ENCODE measurements at regions not wholly inside any gene's neighbourhood (a gene's known extent, or its start where the extent isn't known, plus 50 kb on each side); places are given as distances from the start of the nearest gene placed in this dataset.
A peak's percentile ranks its signal among the peaks of the same experiment; 100 is the strongest.

GRCh38 chr15:87710406-87710805 lies 546.1 kb downstream of the NTRK3 start:
- TF ChIP-seq, protein P1, sequence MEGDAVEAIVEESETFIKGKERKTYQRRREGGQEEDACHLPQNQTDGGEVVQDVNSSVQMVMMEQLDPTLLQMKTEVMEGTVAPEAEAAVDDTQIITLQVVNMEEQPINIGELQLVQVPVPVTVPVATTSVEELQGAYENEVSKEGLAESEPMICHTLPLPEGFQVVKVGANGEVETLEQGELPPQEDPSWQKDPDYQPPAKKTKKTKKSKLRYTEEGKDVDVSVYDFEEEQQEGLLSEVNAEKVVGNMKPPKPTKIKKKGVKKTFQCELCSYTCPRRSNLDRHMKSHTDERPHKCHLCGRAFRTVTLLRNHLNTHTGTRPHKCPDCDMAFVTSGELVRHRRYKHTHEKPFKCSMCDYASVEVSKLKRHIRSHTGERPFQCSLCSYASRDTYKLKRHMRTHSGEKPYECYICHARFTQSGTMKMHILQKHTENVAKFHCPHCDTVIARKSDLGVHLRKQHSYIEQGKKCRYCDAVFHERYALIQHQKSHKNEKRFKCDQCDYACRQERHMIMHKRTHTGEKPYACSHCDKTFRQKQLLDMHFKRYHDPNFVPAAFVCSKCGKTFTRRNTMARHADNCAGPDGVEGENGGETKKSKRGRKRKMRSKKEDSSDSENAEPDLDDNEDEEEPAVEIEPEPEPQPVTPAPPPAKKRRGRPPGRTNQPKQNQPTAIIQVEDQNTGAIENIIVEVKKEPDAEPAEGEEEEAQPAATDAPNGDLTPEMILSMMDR (IDR thresholded peaks at IDR 0.05; ENCODE audit: insufficient read depth, low read length, severe bottlenecking) = no peak
- Histone ChIP-seq H3K4me3 (ENCODE audit: low read depth, low read length) (no peak overlapping the region), H3K36me3 (ENCODE audit: control insufficient read depth, insufficient read depth, low read length) (no peaks in the 10 kb centered on the region), H3K27me3 (ENCODE audit: control insufficient read depth, insufficient read depth, low read length) (no peaks in the 10 kb centered on the region)
- no peak for DNase-seq (ENCODE audit: low read depth)
- no peak for FAIRE-seq

- FAIRE-seq (peak; percentile 13), DNase-seq (ENCODE audit: low read depth) (no peak)
- no peaks in the 10 kb centered on the region for H3K36me3 ChIP-seq (ENCODE audit: control insufficient read depth, insufficient read depth, low read length)
- no peaks in the 10 kb centered on the region for H3K27me3 ChIP-seq (ENCODE audit: control insufficient read depth, insufficient read depth, low read length)
- H3K4me3 ChIP-seq (ENCODE audit: low read depth, low read length) = no peak overlapping the region
- TF ChIP-seq, protein P1 (IDR thresholded peaks at IDR 0.05; ENCODE audit: insufficient read depth, low read length, severe bottlenecking) = no peak
Measured at GRCh38 chr15:87707566-87708130, 548.9 kb downstream of the NTRK3 start.

- Histone ChIP-seq H3K4me3 (ENCODE audit: low read depth, low read length) (no peak overlapping the region), H3K36me3 (ENCODE audit: control insufficient read depth, insufficient read depth, low read length) (no peaks in the 10 kb centered on the region), H3K27me3 (ENCODE audit: control insufficient read depth, insufficient read depth, low read length) (no peaks in the 10 kb centered on the region)
- DNase-seq (ENCODE audit: low read depth) = no peak
- FAIRE-seq = no peak
- TF ChIP-seq, protein P1 (IDR thresholded peaks at IDR 0.05; ENCODE audit: insufficient read depth, low read length, severe bottlenecking) = no peak
Measured at GRCh38 chr15:87707071-87707470, 549.5 kb downstream of the NTRK3 start.

- FAIRE-seq (no peak), DNase-seq (ENCODE audit: low read depth) (no peak)
- Histone ChIP-seq H3K27me3 (ENCODE audit: control insufficient read depth, insufficient read depth, low read length) (no peaks in the 10 kb centered on the region), H3K4me3 (ENCODE audit: low read depth, low read length) (no peak overlapping the region), H3K36me3 (ENCODE audit: control insufficient read depth, insufficient read depth, low read length) (no peaks in the 10 kb centered on the region)
- TF ChIP-seq, protein P1 (IDR thresholded peaks at IDR 0.05; ENCODE audit: insufficient read depth, low read length, severe bottlenecking) = no peak
Measured at GRCh38 chr15:87706001-87706400, 550.5 kb downstream of the NTRK3 start.

- Histone ChIP-seq H3K4me3 (ENCODE audit: low read depth, low read length) (no peak overlapping the region), H3K27me3 (ENCODE audit: control insufficient read depth, insufficient read depth, low read length) (no peaks in the 10 kb centered on the region), H3K36me3 (ENCODE audit: control insufficient read depth, insufficient read depth, low read length) (no peaks in the 10 kb centered on the region)
- FAIRE-seq (no peak), DNase-seq (ENCODE audit: low read depth) (no peak)
- TF ChIP-seq, protein P1 (IDR thresholded peaks at IDR 0.05; ENCODE audit: insufficient read depth, low read length, severe bottlenecking) = no peak
Measured at GRCh38 chr15:87704276-87704675, 552.3 kb downstream of the NTRK3 start.

Measured in bronchial epithelial cell (primary cell).